Caco-2 (cell line): ENCODE measurements at regions not wholly inside any gene's neighbourhood (a gene's known extent, or its start where the extent isn't known, plus 50 kb on each side); places are given as distances from the start of the nearest gene placed in this dataset.

Source experiments
- BruUV-seq: library from RNA; stranded (reverse); fragments of 400-500 nt; replicated peaks from 2 replicates; lab custom pipeline; 2021; lab: Mats Ljungman, UMichigan
- CTCF ChIA-PET: fragments of 300-600 bp; sonication (Branson Sonifier 250); formaldehyde crosslinking; loops from one replicate; lab custom pipeline; 2022; ENCODE audit warnings: antibody characterized with exemption; lab: Charles Lee
- POLR2A ChIA-PET: fragments of 300-600 bp; sonication (Branson Sonifier 250); formaldehyde crosslinking; loops from one replicate; lab custom pipeline; 2022; ENCODE audit warnings: antibody characterized with exemption; lab: Charles Lee
- DNase-seq, 2 experiments: peaks; one replicate each; pipeline versions ENCODE4 v3.0.0 to v3.0.0-alpha.2; 2020 to 2022
- H3K27me3 ChIP-seq: replicated peaks from 2 replicates; pipeline ENCODE4 v1.6.0; 2011; ENCODE audit warnings: low read length; ENCODE audit not compliant: control insufficient read depth, insufficient read depth
- H3K36me3 ChIP-seq: 2 replicates; pipeline ENCODE4 v1.5.1; 2011; ENCODE audit warnings: low read length; ENCODE audit not compliant: control insufficient read depth, insufficient read depth
- H3K4me1 ChIP-seq: fragments of 250-450 bp; sonication (Bioruptor Pico); 2 replicates; pipeline ENCODE4 v1.5.1; 2020; ENCODE audit warnings: mild to moderate bottlenecking
- H3K4me3 ChIP-seq: 2 replicates; pipeline ENCODE4 v1.5.1; 2011; ENCODE audit warnings: low read depth, mild to moderate bottlenecking, control low read depth, low read length
- H3K9me3 ChIP-seq: fragments of 250-450 bp; sonication (Bioruptor Pico); 2 replicates; pipeline ENCODE4 v1.5.1; 2020; ENCODE audit warnings: mild to moderate bottlenecking, moderate library complexity
- H3K27ac Mint-ChIP-seq: one replicate; pipeline ENCODE4 v1.8.0; 2022; ENCODE audit warnings: mixed read lengths; ENCODE audit not compliant: unreplicated experiment
- H3K27me3 Mint-ChIP-seq: one replicate; pipeline ENCODE4 v1.8.0; 2022; ENCODE audit warnings: mixed read lengths; ENCODE audit not compliant: insufficient read depth, unreplicated experiment
- H3K36me3 Mint-ChIP-seq: one replicate; pipeline ENCODE4 v1.8.0; 2022; ENCODE audit warnings: mild to moderate bottlenecking, mixed read lengths; ENCODE audit not compliant: insufficient read depth, unreplicated experiment
- H3K4me1 Mint-ChIP-seq: one replicate; pipeline ENCODE4 v1.8.0; 2022; ENCODE audit warnings: low read depth, mixed read lengths; ENCODE audit not compliant: unreplicated experiment
- H3K4me3 Mint-ChIP-seq: one replicate; pipeline ENCODE4 v1.8.0; 2022; ENCODE audit warnings: mild to moderate bottlenecking, moderate library complexity, mixed read lengths; ENCODE audit not compliant: unreplicated experiment
- H3K9me3 Mint-ChIP-seq: one replicate; pipeline ENCODE4 v1.8.0; 2022; ENCODE audit warnings: mixed read lengths; ENCODE audit not compliant: unreplicated experiment
- CTCF ChIP-seq, 2 experiments: fragments of 200-600 bp in 1 of 2; IDR thresholded peaks; 1 replicate in 1 of 2; 2 replicates in 1 of 2; pipeline versions ENCODE4 v1.5.1 to v1.8.0; 2011 to 2022; ENCODE audit warnings: antibody characterized with exemption in 1 of 2, control low read depth in 1 of 2, inconsistent platforms in 1 of 2, low read depth in 1 of 2, low read length in 1 of 2, mild to moderate bottlenecking in 1 of 2, moderate library complexity in 1 of 2; ENCODE audit not compliant: insufficient read depth in 1 of 2, severe bottlenecking in 1 of 2, unreplicated experiment in 1 of 2
- intact Hi-C: fragments of 100-400 bp; cut with micrococcal nuclease; formaldehyde crosslinking; loops from one replicate; pipeline ENCODE4 v1.10.0; 2022; ENCODE audit not compliant: unreplicated experiment

GRCh38 chr2:153133716-153134115, 344.8 kb downstream of the RPRM start:
- Histone ChIP-seq H3K4me3 (no peak overlapping the region), H3K4me1 (no peaks in the 10 kb centered on the region), H3K9me3 (no peaks in the 10 kb centered on the region), H3K36me3 (no peaks in the 10 kb centered on the region), H3K27me3 (no peaks in the 10 kb centered on the region)
- no TSS peak for BruUV-seq
- no peak for DNase-seq
- no peaks in the 10 kb centered on the region for H3K9me3 Mint-ChIP-seq
- H3K36me3 Mint-ChIP-seq: no peaks in the 10 kb centered on the region
- TF ChIP-seq CTCF (IDR thresholded peaks at IDR 0.05; ENCODE audit: insufficient read depth in 1 of 2, low read depth in 1 of 2, low read length in 1 of 2, severe bottlenecking in 1 of 2, unreplicated experiment in 1 of 2): no peak
- intact Hi-C loops: no loop called here
- CTCF ChIA-PET: no interaction called here
- POLR2A ChIA-PET: no interaction called here
- no peaks in the 10 kb centered on the region for H3K27me3 Mint-ChIP-seq
- H3K4me1 Mint-ChIP-seq: no peaks in the 10 kb centered on the region
- no peak overlapping the region for H3K27ac Mint-ChIP-seq
- H3K4me3 Mint-ChIP-seq: no peak overlapping the region

DNA sequence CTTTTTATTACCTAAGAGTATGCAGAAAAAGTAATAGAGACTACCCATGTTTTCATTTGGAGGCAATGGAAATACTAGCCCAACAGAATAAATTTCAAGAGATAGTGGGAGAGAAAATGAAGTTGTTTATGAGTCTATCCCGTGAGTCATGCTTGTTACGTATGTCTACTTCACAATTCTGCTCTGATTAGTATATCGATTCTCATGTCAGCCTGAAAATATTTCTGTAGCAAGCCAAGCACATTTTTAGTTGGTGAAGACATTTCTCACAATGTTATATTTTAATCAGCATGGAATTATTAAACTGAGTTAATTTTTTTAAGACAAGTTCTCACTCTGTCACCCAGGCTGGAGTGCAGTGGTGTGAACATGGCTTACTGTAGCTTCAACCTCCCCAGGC, 346.1 kb downstream of the RPRM start:
- no peak overlapping the region for H3K4me3 ChIP-seq
- H3K4me1 Mint-ChIP-seq: no peaks in the 10 kb centered on the region
- no TSS peak for BruUV-seq
- H3K27me3 Mint-ChIP-seq: no peaks in the 10 kb centered on the region
- H3K27me3 ChIP-seq: no peaks in the 10 kb centered on the region
- H3K36me3 Mint-ChIP-seq: no peaks in the 10 kb centered on the region
- no peak overlapping the region for H3K27ac Mint-ChIP-seq
- DNase-seq: no peak
- POLR2A ChIA-PET: no interaction called here
- H3K36me3 ChIP-seq: no peaks in the 10 kb centered on the region
- no peaks in the 10 kb centered on the region for H3K4me1 ChIP-seq
- TF ChIP-seq CTCF (IDR thresholded peaks at IDR 0.05; ENCODE audit: insufficient read depth in 1 of 2, low read depth in 1 of 2, low read length in 1 of 2, severe bottlenecking in 1 of 2, unreplicated experiment in 1 of 2): no peak
- no peak overlapping the region for H3K4me3 Mint-ChIP-seq
- intact Hi-C loops: no loop called here
- H3K9me3 Mint-ChIP-seq: no peaks in the 10 kb centered on the region
- CTCF ChIA-PET: interaction anchor here (0.7 kb wide), 1 partner anchor 26 kb away, joined by 4 read pairs; no protein-coding TSS in a partner anchor
- no peaks in the 10 kb centered on the region for H3K9me3 ChIP-seq

DNA sequence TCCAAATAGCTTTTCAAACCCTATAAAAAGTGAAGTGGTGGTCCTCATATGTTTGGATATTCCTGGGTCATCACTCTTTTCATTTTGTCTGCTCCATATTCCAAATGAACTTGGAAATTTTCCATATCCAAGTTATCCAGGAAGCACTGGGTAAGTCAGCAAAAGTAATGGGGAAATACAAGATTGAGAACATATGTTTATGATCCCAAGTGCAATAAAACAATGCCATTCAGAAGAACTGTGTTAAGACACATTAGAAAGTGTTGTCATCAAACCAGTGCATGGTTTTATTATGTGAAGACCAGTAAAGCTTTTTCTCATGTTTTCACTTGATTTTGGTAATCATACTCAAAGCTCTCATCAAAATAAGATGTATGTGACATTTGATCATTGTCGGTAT, 363.4 kb downstream of the RPRM start:
- BruUV-seq: no TSS peak
- no peaks in the 10 kb centered on the region for H3K9me3 ChIP-seq
- Mint-ChIP-seq H3K36me3 (no peaks in the 10 kb centered on the region), H3K4me1 (no peaks in the 10 kb centered on the region), H3K27ac (no peak overlapping the region), H3K9me3 (no peaks in the 10 kb centered on the region), H3K27me3 (peaks cover 3% of the 10 kb centered on the region), H3K4me3 (no peak overlapping the region)
- intact Hi-C loops: no loop called here
- no peak for DNase-seq
- H3K4me1 ChIP-seq: no peaks in the 10 kb centered on the region
- CTCF ChIA-PET: no interaction called here
- H3K4me3 ChIP-seq: no peak overlapping the region
- no peaks in the 10 kb centered on the region for H3K27me3 ChIP-seq
- POLR2A ChIA-PET: no interaction called here
- no peak for TF ChIP-seq CTCF (IDR thresholded peaks at IDR 0.05; ENCODE audit: insufficient read depth in 1 of 2, low read depth in 1 of 2, low read length in 1 of 2, severe bottlenecking in 1 of 2, unreplicated experiment in 1 of 2)
- H3K36me3 ChIP-seq: no peaks in the 10 kb centered on the region
